ENCODE measurements at regions not wholly inside any gene's neighbourhood (a gene's known extent, or its start where the extent isn't known, plus 50 kb on each side); places are given as distances from the start of the nearest gene placed in this dataset.
"Not testable (repeated sequence)": the region's sequence is repeated elsewhere in the genome, so short reads cannot be mapped to it uniquely, and the experiment has no call there.

DNA sequence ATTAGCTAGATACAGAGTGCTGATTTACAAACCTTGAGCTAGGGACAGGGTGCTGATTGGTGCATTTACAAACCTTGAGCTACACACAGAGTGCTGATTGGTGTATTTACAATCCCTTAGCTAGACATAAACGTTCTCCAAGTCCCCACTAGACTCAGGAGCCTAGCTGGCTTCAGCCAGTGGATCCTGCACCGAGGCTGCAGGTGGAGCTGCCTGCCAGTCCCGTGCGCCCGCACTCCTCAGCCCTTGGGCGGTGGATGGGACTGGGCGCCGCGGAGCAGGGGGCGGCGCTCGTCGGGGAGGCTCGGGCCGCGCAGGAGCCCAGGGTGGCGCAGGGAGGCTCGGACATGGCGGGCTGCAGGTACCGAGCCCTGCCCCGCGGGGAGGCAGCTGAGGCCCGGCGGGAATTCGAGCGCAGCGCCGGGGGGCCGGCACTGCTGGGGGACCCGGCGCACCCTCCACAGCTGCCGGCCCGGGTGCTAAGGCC, 157.7 kb downstream of the BRD1 start:
- TF ChIP-seq, protein P1, sequence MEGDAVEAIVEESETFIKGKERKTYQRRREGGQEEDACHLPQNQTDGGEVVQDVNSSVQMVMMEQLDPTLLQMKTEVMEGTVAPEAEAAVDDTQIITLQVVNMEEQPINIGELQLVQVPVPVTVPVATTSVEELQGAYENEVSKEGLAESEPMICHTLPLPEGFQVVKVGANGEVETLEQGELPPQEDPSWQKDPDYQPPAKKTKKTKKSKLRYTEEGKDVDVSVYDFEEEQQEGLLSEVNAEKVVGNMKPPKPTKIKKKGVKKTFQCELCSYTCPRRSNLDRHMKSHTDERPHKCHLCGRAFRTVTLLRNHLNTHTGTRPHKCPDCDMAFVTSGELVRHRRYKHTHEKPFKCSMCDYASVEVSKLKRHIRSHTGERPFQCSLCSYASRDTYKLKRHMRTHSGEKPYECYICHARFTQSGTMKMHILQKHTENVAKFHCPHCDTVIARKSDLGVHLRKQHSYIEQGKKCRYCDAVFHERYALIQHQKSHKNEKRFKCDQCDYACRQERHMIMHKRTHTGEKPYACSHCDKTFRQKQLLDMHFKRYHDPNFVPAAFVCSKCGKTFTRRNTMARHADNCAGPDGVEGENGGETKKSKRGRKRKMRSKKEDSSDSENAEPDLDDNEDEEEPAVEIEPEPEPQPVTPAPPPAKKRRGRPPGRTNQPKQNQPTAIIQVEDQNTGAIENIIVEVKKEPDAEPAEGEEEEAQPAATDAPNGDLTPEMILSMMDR (IDR thresholded peaks at IDR 0.05; ENCODE audit: low read depth, low read length): not testable (repeated sequence)
- not testable (repeated sequence) for TF ChIP-seq POLR2A (IDR thresholded peaks at IDR 0.05; ENCODE audit: extremely low read depth, insufficient read length)

All from NB4 (cell line).